Calu3 (cell line): ENCODE measurements at regions not wholly inside any gene's neighbourhood (a gene's known extent, or its start where the extent isn't known, plus 50 kb on each side); places are given as distances from the start of the nearest gene placed in this dataset.

Experiments used
- BruUV-seq: library from RNA; stranded (reverse); fragments of 400-500 nt; replicated peaks from 2 replicates; lab custom pipeline; 2021; lab: Mats Ljungman, UMichigan
- CTCF ChIA-PET: fragments of 300-600 bp; sonication (Branson Sonifier 250); formaldehyde crosslinking; loops from one replicate; lab custom pipeline; 2022; ENCODE audit warnings: antibody characterized with exemption; lab: Charles Lee
- DNase-seq: peaks from one replicate; pipeline ENCODE4 v3.0.0; 2022
- H3K27ac Mint-ChIP-seq: one replicate; pipeline ENCODE4 v1.8.0; 2022; ENCODE audit warnings: mixed read lengths; ENCODE audit not compliant: unreplicated experiment
- H3K27me3 Mint-ChIP-seq: one replicate; pipeline ENCODE4 v1.8.0; 2022; ENCODE audit warnings: mixed read lengths; ENCODE audit not compliant: unreplicated experiment
- H3K36me3 Mint-ChIP-seq: one replicate; pipeline ENCODE4 v1.8.0; 2022; ENCODE audit warnings: mild to moderate bottlenecking, moderate library complexity, mixed read lengths; ENCODE audit not compliant: insufficient read depth, unreplicated experiment
- H3K4me1 Mint-ChIP-seq: one replicate; pipeline ENCODE4 v1.8.0; 2022; ENCODE audit warnings: mild to moderate bottlenecking, low read depth, mixed read lengths; ENCODE audit not compliant: unreplicated experiment
- H3K4me3 Mint-ChIP-seq: one replicate; pipeline ENCODE4 v1.8.0; 2022; ENCODE audit warnings: mild to moderate bottlenecking, low read depth, moderate library complexity, mixed read lengths; ENCODE audit not compliant: unreplicated experiment
- H3K9me3 Mint-ChIP-seq: one replicate; pipeline ENCODE4 v1.8.0; 2022; ENCODE audit warnings: low read depth, mixed read lengths; ENCODE audit not compliant: unreplicated experiment
- intact Hi-C: fragments of 100-400 bp; cut with micrococcal nuclease; formaldehyde crosslinking; loops from one replicate; pipeline ENCODE4 v1.10.0; 2022; ENCODE audit not compliant: unreplicated experiment
- TF ChIP-seq, protein P1 (sequence below): fragments of 200-600 bp; IDR thresholded peaks from one replicate; pipeline ENCODE4 v1.8.0; 2022; ENCODE audit warnings: antibody characterized with exemption; ENCODE audit not compliant: unreplicated experiment

DNA sequence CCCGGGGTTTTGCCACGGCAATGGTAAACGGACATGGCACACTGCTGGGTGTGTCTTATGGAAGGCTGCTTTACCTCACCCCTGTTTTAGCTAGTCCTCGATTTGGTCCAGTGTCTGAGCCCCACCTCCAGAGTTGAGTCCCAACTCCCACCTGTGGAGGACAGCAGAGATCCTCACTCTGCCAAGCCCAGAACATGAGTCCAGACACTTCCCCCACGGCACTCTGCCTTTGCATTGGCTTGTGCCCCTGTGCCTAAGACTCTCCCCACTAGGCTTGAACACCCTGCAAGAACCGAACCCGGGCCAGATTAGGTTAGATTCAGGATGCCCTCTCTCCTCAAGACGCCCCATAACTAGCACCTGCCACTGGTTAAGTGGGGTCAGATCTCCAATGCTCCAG is 59.8 kb upstream of the C14orf180 start:
- CTCF ChIA-PET, result no interaction called here
- TF ChIP-seq, protein P1, sequence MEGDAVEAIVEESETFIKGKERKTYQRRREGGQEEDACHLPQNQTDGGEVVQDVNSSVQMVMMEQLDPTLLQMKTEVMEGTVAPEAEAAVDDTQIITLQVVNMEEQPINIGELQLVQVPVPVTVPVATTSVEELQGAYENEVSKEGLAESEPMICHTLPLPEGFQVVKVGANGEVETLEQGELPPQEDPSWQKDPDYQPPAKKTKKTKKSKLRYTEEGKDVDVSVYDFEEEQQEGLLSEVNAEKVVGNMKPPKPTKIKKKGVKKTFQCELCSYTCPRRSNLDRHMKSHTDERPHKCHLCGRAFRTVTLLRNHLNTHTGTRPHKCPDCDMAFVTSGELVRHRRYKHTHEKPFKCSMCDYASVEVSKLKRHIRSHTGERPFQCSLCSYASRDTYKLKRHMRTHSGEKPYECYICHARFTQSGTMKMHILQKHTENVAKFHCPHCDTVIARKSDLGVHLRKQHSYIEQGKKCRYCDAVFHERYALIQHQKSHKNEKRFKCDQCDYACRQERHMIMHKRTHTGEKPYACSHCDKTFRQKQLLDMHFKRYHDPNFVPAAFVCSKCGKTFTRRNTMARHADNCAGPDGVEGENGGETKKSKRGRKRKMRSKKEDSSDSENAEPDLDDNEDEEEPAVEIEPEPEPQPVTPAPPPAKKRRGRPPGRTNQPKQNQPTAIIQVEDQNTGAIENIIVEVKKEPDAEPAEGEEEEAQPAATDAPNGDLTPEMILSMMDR, result no peak
- no peak for DNase-seq
- no peaks in the 10 kb centered on the region for H3K4me1 Mint-ChIP-seq
- BruUV-seq, result no TSS peak
- peaks cover 3% of the 10 kb centered on the region for H3K9me3 Mint-ChIP-seq
- no peaks in the 10 kb centered on the region for H3K36me3 Mint-ChIP-seq
- H3K27me3 Mint-ChIP-seq, result peaks cover 76% of the 10 kb centered on the region
- H3K27ac Mint-ChIP-seq, result no peak overlapping the region
- no peak overlapping the region for H3K4me3 Mint-ChIP-seq
- intact Hi-C loops, result no loop called here

DNA sequence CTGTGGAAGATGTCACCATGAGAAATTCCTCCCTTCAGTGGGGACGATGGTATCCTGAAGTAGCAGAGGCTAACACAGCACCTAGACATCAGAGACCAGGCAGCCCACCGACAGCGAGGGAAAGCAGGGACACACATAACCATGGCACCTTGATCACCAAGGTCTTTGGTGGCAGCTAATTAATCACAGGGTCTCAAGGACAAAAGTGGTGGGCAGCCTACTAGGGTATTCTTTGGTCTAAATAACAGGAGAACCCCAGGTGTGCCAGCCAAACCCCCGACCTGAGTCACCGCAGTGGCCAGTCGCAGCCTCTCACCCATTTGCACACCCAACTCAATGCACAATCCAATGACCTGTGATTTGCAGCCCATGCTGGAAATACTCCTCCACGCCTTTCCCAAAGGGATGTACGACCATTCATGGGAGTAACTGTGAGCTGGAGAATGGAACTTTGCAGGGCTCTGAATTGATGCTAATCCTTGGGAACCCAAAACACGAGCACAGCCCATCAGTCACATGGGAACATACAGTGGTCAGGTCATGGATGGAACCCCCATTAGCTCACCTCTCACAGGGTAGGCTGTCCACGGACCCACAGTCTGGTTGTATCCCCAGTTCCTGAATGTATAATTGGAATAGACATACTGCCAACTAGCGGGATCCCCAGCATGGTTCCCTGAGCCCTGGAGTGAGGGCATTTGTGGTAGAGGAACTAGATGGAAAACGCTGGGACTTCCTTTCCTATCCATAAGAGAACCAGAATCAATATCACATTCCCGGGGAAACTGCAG is 58.7 kb upstream of the C14orf180 start:
- CTCF ChIA-PET, result interaction anchor here (0.6 kb wide), 1 partner anchor 37 kb away, joined by 5 read pairs; no protein-coding TSS in a partner anchor
- TF ChIP-seq, protein P1, result no peak
- H3K27me3 Mint-ChIP-seq, result peaks cover 66% of the 10 kb centered on the region
- intact Hi-C loops, result no loop called here
- no peak overlapping the region for H3K4me3 Mint-ChIP-seq
- no peaks in the 10 kb centered on the region for H3K36me3 Mint-ChIP-seq
- H3K4me1 Mint-ChIP-seq, result no peaks in the 10 kb centered on the region
- DNase-seq, result no peak
- BruUV-seq, result no TSS peak
- H3K9me3 Mint-ChIP-seq, result peaks cover 3% of the 10 kb centered on the region
- H3K27ac Mint-ChIP-seq, result no peak overlapping the region

DNA sequence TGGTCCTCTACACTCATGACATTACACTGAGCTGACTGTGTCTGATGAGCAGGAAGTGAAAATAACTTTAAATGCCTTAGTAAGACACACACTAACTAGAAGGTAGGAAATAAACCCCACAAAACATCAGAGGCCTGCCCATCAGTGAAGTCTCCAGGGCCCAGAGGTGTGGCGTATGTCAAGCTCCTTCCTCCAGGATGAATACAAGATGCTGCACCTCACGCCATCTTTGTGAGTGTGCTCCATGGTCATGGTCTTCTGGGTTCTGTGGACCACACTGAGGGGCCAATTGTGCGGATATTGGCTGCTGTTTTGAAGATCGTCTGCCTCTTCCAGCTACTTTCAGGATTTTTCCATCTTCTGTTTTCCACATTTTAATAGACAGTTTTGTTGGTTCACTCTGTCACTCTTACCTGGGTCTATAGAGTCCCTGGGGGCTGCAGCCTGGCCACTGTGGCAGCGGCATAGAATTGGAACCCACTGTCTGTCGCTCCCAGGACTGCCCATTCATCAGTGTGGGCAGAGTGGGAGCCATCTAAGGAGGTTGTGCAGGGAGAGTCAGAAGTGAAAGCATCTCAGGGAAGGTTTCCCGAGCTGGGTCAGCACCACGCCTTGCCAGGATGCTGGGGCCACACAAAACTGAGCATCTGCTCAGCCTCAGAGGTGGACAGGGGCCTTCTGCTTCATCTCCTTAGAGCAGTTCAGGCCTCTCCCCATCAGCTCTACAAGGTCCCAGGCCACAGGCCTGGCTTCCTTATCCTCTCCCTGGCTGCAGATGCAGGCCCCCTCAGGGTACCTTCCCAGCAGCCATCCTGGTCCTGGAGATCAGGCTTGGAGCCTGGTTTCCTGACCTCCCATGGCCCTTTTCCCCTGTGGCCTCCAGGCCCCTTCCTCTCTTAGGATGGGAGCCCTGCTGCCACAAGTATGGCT is 57.5 kb upstream of the C14orf180 start:
- no TSS peak for BruUV-seq
- H3K27me3 Mint-ChIP-seq, result peaks cover 64% of the 10 kb centered on the region
- H3K9me3 Mint-ChIP-seq, result peaks cover 8% of the 10 kb centered on the region
- no peaks in the 10 kb centered on the region for H3K36me3 Mint-ChIP-seq
- no peak for DNase-seq
- no peaks in the 10 kb centered on the region for H3K4me1 Mint-ChIP-seq
- TF ChIP-seq, protein P1, result no peak
- intact Hi-C loops, result no loop called here
- no peak overlapping the region for H3K4me3 Mint-ChIP-seq
- CTCF ChIA-PET, result no interaction called here
- no peak overlapping the region for H3K27ac Mint-ChIP-seq

DNA sequence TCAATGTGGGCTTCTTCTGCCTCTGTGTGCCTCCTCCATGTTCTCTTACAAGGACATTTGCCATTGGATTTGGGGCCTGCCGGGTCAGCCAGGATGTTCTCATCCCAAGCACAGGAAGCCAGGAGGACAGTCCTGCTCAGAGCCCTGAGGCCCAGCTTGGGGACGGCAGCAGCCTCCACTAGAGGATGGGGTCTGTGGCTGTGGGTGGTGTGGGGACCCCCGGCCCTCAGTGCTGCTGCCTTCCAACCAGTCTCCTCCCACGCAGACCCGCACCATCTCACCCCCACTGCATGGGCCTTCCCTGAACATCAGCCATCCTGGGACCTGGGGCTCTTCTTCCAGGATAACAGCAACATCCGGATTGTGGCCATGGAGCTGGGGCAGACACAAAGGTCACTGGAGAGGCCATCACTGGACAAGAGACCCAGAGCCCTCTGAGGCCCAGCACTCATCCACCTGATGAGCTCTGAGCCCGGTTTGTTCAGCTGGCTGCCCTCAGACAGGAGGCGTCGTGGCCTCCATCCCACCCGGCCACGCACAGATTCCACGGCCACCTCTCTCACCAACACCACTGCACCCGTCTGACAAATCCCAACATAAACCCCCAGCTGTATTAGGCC is 56.5 kb upstream of the C14orf180 start:
- CTCF ChIA-PET, result interaction anchor here (0.6 kb wide), 1 partner anchor 525 kb away, joined by 3 read pairs; no protein-coding TSS in a partner anchor
- no peak overlapping the region for H3K27ac Mint-ChIP-seq
- peaks cover 64% of the 10 kb centered on the region for H3K27me3 Mint-ChIP-seq
- intact Hi-C loops, result no loop called here
- no peaks in the 10 kb centered on the region for H3K36me3 Mint-ChIP-seq
- no peak for DNase-seq
- H3K4me3 Mint-ChIP-seq, result no peak overlapping the region
- no TSS peak for BruUV-seq
- H3K4me1 Mint-ChIP-seq, result no peaks in the 10 kb centered on the region
- H3K9me3 Mint-ChIP-seq, result peaks cover 12% of the 10 kb centered on the region
- TF ChIP-seq, protein P1, result no peak
